IMR-90 (cell line): ENCODE measurements at regions not wholly inside any gene's neighbourhood (a gene's known extent, or its start where the extent isn't known, plus 50 kb on each side); places are given as distances from the start of the nearest gene placed in this dataset.

Experiments used
- ATAC-seq: fragments of 200-7000 bp; cut with Tn5 transposase; 2 replicates; pipeline ENCODE4 v1.9.1; 2020; ENCODE audit warnings: low read depth, mild to moderate bottlenecking, moderate library complexity
- BruUV-seq: library from RNA; stranded (reverse); fragments of 400-500 nt; replicated peaks from 2 replicates; lab custom pipeline; 2021; lab: Mats Ljungman, UMichigan
- CTCF ChIA-PET: fragments of 300-600 bp; formaldehyde crosslinking; extraction: SDS; loops from one replicate; lab custom pipeline; 2021; ENCODE audit warnings: antibody characterized with exemption; lab: Yijun Ruan, JAX
- POLR2A ChIA-PET: fragments of 300-600 bp; sonication (Branson Sonifier 250); formaldehyde crosslinking; loops from one replicate; lab custom pipeline; 2022; ENCODE audit warnings: antibody characterized with exemption; ENCODE audit not compliant: unreplicated experiment; lab: Charles Lee
- DNase-seq: peaks from one replicate; pipeline ENCODE4 v3.0.0; 2013
- H2AFZ ChIP-seq: replicated peaks from 2 replicates; pipeline ENCODE3; 2013; ENCODE audit warnings: low read length, mild to moderate bottlenecking; ENCODE audit not compliant: poor library complexity
- H2AK5ac ChIP-seq: 2 replicates; pipeline ENCODE4 v1.6.1; 2013; ENCODE audit warnings: low read depth, low read length, inconsistent platforms
- H2AK9ac ChIP-seq: replicated peaks from 2 replicates; pipeline ENCODE3; 2013; ENCODE audit warnings: mild to moderate bottlenecking, low read depth, low read length, moderate library complexity; ENCODE audit not compliant: poor library complexity
- H2BK120ac ChIP-seq: 2 replicates; pipeline ENCODE4 v1.6.1; 2013; ENCODE audit warnings: low read depth, low read length, inconsistent platforms
- H2BK15ac ChIP-seq: 3 replicates; pipeline ENCODE4 v1.6.1; 2013; ENCODE audit warnings: low read depth, low read length, inconsistent platforms
- H2BK20ac ChIP-seq: 2 replicates; pipeline ENCODE4 v1.6.1; 2013; ENCODE audit warnings: low read depth, mild to moderate bottlenecking, inconsistent platforms, low read length, moderate library complexity
- H2BK5ac ChIP-seq: 2 replicates; pipeline ENCODE4 v1.6.1; 2013; ENCODE audit warnings: mild to moderate bottlenecking, low read depth, low read length, inconsistent platforms; ENCODE audit not compliant: poor library complexity, severe bottlenecking
- H3K14ac ChIP-seq: replicated peaks from 2 replicates; pipeline ENCODE4 v1.6.1; 2013; ENCODE audit warnings: low read depth, low read length, inconsistent platforms
- H3K18ac ChIP-seq: 2 replicates; pipeline ENCODE4 v1.6.1; 2013; ENCODE audit warnings: low read depth, low read length, control low read depth
- H3K23ac ChIP-seq: 2 replicates; pipeline ENCODE4 v1.6.1; 2013; ENCODE audit warnings: low read depth, low read length, inconsistent platforms
- H3K27ac ChIP-seq: 2 replicates; pipeline ENCODE4 v1.5.1; 2013; ENCODE audit warnings: mild to moderate bottlenecking, control low read depth, low read length; ENCODE audit not compliant: insufficient read depth
- H3K27me3 ChIP-seq: 2 replicates; pipeline ENCODE4 v1.6.1; 2013; ENCODE audit warnings: low read length; ENCODE audit not compliant: control insufficient read depth, insufficient read depth
- H3K36me3 ChIP-seq: 2 replicates; pipeline ENCODE4 v1.6.1; 2013; ENCODE audit warnings: low read length, mixed read lengths; ENCODE audit not compliant: control insufficient read depth, insufficient read depth
- H3K4ac ChIP-seq: 2 replicates; pipeline ENCODE4 v1.6.1; 2013; ENCODE audit warnings: low read depth, low read length, inconsistent platforms
- H3K4me1 ChIP-seq: 2 replicates; pipeline ENCODE4 v1.6.1; 2013; ENCODE audit warnings: low read length, mixed read lengths; ENCODE audit not compliant: control insufficient read depth, insufficient read depth
- H3K4me2 ChIP-seq: 2 replicates; pipeline ENCODE4 v1.6.1; 2013; ENCODE audit warnings: low read depth, mild to moderate bottlenecking, control low read depth, low read length, moderate library complexity
- H3K4me3 ChIP-seq: 2 replicates; pipeline ENCODE4 v1.5.1; 2013; ENCODE audit warnings: low read depth, mild to moderate bottlenecking, control low read depth, low read length, moderate library complexity; ENCODE audit not compliant: insufficient read depth
- H3K56ac ChIP-seq: 2 replicates; pipeline ENCODE4 v1.6.1; 2013; ENCODE audit warnings: low read length, inconsistent platforms; ENCODE audit not compliant: insufficient read depth; ENCODE audit errors: extremely low read depth
- H3K79me1 ChIP-seq, 2 experiments: 2 replicates each; pipeline ENCODE4 v1.6.1; 2013; ENCODE audit warnings: low read length in 2 of 2, inconsistent platforms in 1 of 2, low read depth in 1 of 2
- H3K9ac ChIP-seq: 2 replicates; pipeline ENCODE4 v1.6.1; 2013; ENCODE audit warnings: low read depth, low read length, control low read depth
- H3K9me1 ChIP-seq: 2 replicates; pipeline ENCODE4 v1.6.1; 2013; ENCODE audit warnings: low read length, inconsistent platforms; ENCODE audit not compliant: insufficient read depth
- H3K9me3 ChIP-seq: 2 replicates; pipeline ENCODE4 v1.6.1; 2013; ENCODE audit warnings: low read length; ENCODE audit not compliant: control insufficient read depth, insufficient read depth
- H4K20me1 ChIP-seq: 2 replicates; pipeline ENCODE4 v1.6.1; 2013; ENCODE audit warnings: low read length, inconsistent platforms; ENCODE audit not compliant: insufficient read depth
- H4K5ac ChIP-seq: 2 replicates; pipeline ENCODE4 v1.6.1; 2013; ENCODE audit warnings: mild to moderate bottlenecking, low read depth, low read length, control low read depth
- H4K8ac ChIP-seq, 2 experiments: 2 replicates each; pipeline ENCODE4 v1.6.1; 2013; ENCODE audit warnings: low read depth in 2 of 2, low read length in 2 of 2, control low read depth in 1 of 2, inconsistent platforms in 1 of 2
- H4K91ac ChIP-seq: 2 replicates; pipeline ENCODE4 v1.6.1; 2013; ENCODE audit warnings: low read depth, low read length, inconsistent platforms; ENCODE audit not compliant: insufficient read depth
- BHLHE40 ChIP-seq: fragments of 150-350 bp; IDR thresholded peaks from 2 replicates; pipeline ENCODE4 v1.6.1; 2016; ENCODE audit warnings: mild to moderate bottlenecking, low read depth, low read length
- CEBPB ChIP-seq: IDR thresholded peaks from 2 replicates; pipeline ENCODE4 v1.6.1; 2012; ENCODE audit warnings: low read depth, low read length, improper control_type of control experiment
- CHD1 ChIP-seq: IDR thresholded peaks from 2 replicates; pipeline ENCODE4 v1.6.1; 2012; ENCODE audit warnings: low read depth, low read length, improper control_type of control experiment
- FOS ChIP-seq: fragments of 150-350 bp; IDR thresholded peaks from 2 replicates; pipeline ENCODE4 v1.6.1; 2016; ENCODE audit warnings: low read depth, low read length
- NFE2L2 ChIP-seq: fragments of 150-350 bp; IDR thresholded peaks from 2 replicates; pipeline ENCODE4 v1.6.1; 2016; ENCODE audit warnings: low read depth, mild to moderate bottlenecking, low read length
- RCOR1 ChIP-seq: IDR thresholded peaks from 2 replicates; pipeline ENCODE4 v1.6.1; 2012; ENCODE audit warnings: mild to moderate bottlenecking, low read length, improper control_type of control experiment; ENCODE audit not compliant: insufficient replicate concordance
- SMC3 ChIP-seq: fragments of 150-350 bp; IDR thresholded peaks from 2 replicates; pipeline ENCODE4 v1.6.1; 2016; ENCODE audit warnings: low read depth, mild to moderate bottlenecking, antibody characterized with exemption, low read length, moderate library complexity
- WGBS, 2 experiments: methylation state at CpG; one replicate each; pipeline versions ENCODE4 v1.1.5 to v1.1.7; 2013; ENCODE audit warnings: missing lambda C conversion rate in 2 of 2; ENCODE audit not compliant: insufficient read length in 1 of 2; ENCODE audit errors: extremely low coverage in 2 of 2; 5-methylcytosine and 5-hydroxymethylcytosine counted together
- dilution Hi-C: fragments of 300-500 bp; cut with HindIII; formaldehyde crosslinking; loops from one replicate; pipeline ENCODE4 v1.14.3; 2018; ENCODE audit warnings: low sequenced_read_pairs; ENCODE audit not compliant: unreplicated experiment
- in situ Hi-C: fragments of 300-500 bp; cut with MboI; formaldehyde crosslinking; loops from 3 replicates; pipeline ENCODE4 v1.14.3; 2019; ENCODE audit warnings: low sequenced_read_pairs, inconsistent platforms, mixed read lengths
- intact Hi-C: fragments of 100-400 bp; cut with micrococcal nuclease; formaldehyde crosslinking; loops from 2 replicates; pipeline ENCODE4 v1.10.0; 2022
- TF ChIP-seq, protein P1 (sequence below): fragments of 150-350 bp; IDR thresholded peaks from 2 replicates; pipeline ENCODE4 v1.6.1; 2016; ENCODE audit warnings: low read depth, mild to moderate bottlenecking, low read length, moderate library complexity, borderline replicate concordance
- TF ChIP-seq, protein P2 (sequence below): fragments of 150-350 bp; IDR thresholded peaks from 2 replicates; pipeline ENCODE4 v1.6.1; 2017; ENCODE audit warnings: mild to moderate bottlenecking, antibody characterized with exemption, low read length, low read depth

DNA sequence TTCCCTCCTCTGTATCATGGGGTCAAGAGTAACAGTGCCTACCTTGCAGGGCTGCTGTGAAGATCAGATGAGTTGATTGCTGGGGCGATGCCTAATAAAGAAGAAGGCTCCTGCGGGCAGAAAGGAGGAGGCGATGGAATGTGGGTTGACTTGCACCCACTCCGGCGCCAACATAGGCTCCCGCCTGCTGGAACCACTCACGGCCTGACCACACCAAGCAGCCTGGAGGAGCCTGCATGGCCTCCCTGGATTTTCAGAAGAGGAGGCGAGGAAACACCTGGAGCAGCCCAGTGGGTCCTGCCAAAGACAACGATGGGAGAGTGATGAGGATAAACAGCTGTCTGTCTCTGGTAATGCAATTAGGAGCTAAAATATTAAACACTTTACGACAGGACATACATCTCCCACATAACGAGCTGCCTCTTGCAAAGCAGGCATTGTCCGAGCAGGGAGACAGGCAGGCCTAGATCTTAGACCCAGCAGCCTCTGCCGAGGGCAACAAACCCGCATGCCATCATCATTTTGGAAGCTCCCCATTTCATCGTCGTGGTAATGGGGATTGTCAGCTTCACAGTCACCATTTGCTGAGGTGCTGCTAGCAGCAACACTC, 302.9 kb upstream of the ZMIZ1 start:
- no peak overlapping the region for H2BK5ac ChIP-seq
- intact Hi-C loops, result no loop called here
- no TSS peak for BruUV-seq

More for the DNA sequence above, 302.9 kb upstream of the ZMIZ1 start:
- H4K5ac ChIP-seq, result no peak overlapping the region
- no peak overlapping the region for H3K18ac ChIP-seq
- no peak overlapping the region for H4K8ac ChIP-seq
- H3K27me3 ChIP-seq, result peaks cover 8% of the 10 kb centered on the region
- dilution Hi-C loops (no loop called here), in situ Hi-C loops (no loop called here)
- H3K36me3 ChIP-seq, result no peaks in the 10 kb centered on the region
- no peak overlapping the region for H2AFZ ChIP-seq
- no peak overlapping the region for H2BK15ac ChIP-seq
- no peak overlapping the region for H2AK5ac ChIP-seq
- DNase-seq, result no peak
- POLR2A ChIA-PET, result no interaction called here
- H3K4ac ChIP-seq, result no peak overlapping the region
- CTCF ChIA-PET, result no interaction called here
- ATAC-seq, result no peak
- no peak overlapping the region for H4K91ac ChIP-seq
- no peak overlapping the region for H2AK9ac ChIP-seq
- H2BK20ac ChIP-seq, result no peak overlapping the region
- TF ChIP-seq NFE2L2 (no peak), RCOR1 (no peak), SMC3 (no peak), CEBPB (no peak), CHD1 (no peak), FOS (no peak), BHLHE40 (no peak)
- TF ChIP-seq, protein P1, sequence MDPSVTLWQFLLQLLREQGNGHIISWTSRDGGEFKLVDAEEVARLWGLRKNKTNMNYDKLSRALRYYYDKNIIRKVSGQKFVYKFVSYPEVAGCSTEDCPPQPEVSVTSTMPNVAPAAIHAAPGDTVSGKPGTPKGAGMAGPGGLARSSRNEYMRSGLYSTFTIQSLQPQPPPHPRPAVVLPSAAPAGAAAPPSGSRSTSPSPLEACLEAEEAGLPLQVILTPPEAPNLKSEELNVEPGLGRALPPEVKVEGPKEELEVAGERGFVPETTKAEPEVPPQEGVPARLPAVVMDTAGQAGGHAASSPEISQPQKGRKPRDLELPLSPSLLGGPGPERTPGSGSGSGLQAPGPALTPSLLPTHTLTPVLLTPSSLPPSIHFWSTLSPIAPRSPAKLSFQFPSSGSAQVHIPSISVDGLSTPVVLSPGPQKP, result no peak
- TF ChIP-seq, protein P2, sequence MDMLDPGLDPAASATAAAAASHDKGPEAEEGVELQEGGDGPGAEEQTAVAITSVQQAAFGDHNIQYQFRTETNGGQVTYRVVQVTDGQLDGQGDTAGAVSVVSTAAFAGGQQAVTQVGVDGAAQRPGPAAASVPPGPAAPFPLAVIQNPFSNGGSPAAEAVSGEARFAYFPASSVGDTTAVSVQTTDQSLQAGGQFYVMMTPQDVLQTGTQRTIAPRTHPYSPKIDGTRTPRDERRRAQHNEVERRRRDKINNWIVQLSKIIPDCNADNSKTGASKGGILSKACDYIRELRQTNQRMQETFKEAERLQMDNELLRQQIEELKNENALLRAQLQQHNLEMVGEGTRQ, result no peak
- H2BK120ac ChIP-seq, result no peak overlapping the region
- H3K23ac ChIP-seq, result no peak overlapping the region
- 0 out of 2 replicates have a peak, but pooled peaks cover 3% of the 10 kb centered on the region for H3K9me1 ChIP-seq
- 94% methylated on average over 3 of the region's 16 CpGs; no CpG with 5 or more reads in 1 of the 2 experiments for WGBS, 2 experiments
- no peaks in the 10 kb centered on the region for H3K79me1 ChIP-seq
- H3K4me3 ChIP-seq, result no peak overlapping the region
- H3K56ac ChIP-seq, result no peak overlapping the region
- H3K9ac ChIP-seq, result no peak overlapping the region
- H3K4me1 ChIP-seq, result peaks cover 5% of the 10 kb centered on the region; the same call in 1 of the 2 replicates
- H4K20me1 ChIP-seq, result no peaks in the 10 kb centered on the region
- H3K27ac ChIP-seq, result no peak overlapping the region
- H3K14ac ChIP-seq, result no peak overlapping the region
- H3K4me2 ChIP-seq, result no peak overlapping the region
- H3K9me3 ChIP-seq, result no peaks in the 10 kb centered on the region
